Neural progenitor cell (in vitro differentiated cells): ENCODE measurements at regions not wholly inside any gene's neighbourhood (a gene's known extent, or its start where the extent isn't known, plus 50 kb on each side); places are given as distances from the start of the nearest gene placed in this dataset.

Experiments
- DNase-seq: peaks from one replicate; pipeline ENCODE4 v3.0.0-alpha.2; 2016; ENCODE audit warnings: low spot score
- H2AFZ ChIP-seq: fragments of 200-600 bp; sonication (generic); replicated peaks from 2 replicates; pipeline ENCODE4 v1.6.1; 2016; ENCODE audit warnings: antibody characterized with exemption
- H3F3A ChIP-seq: fragments of 200-600 bp; sonication (generic); 2 replicates; pipeline ENCODE4 v1.6.1; 2016; ENCODE audit warnings: antibody characterized with exemption, low read depth
- H3K27ac ChIP-seq: fragments of 200-600 bp; sonication (generic); 2 replicates; pipeline ENCODE4 v1.5.1; 2016; ENCODE audit warnings: mild to moderate bottlenecking
- H3K27me3 ChIP-seq: fragments of 200-600 bp; sonication (generic); 2 replicates; pipeline ENCODE4 v1.6.1; 2016; ENCODE audit warnings: mild to moderate bottlenecking, moderate library complexity
- H3K36me3 ChIP-seq: fragments of 200-600 bp; sonication (generic); 2 replicates; pipeline ENCODE4 v1.5.1; 2016
- H3K4me1 ChIP-seq: fragments of 200-600 bp; sonication (generic); 2 replicates; pipeline ENCODE4 v1.6.1; 2016; ENCODE audit warnings: mixed run types
- H3K4me2 ChIP-seq: fragments of 200-600 bp; sonication (generic); 2 replicates; pipeline ENCODE4 v1.6.1; 2016
- H3K4me3 ChIP-seq: fragments of 200-600 bp; sonication (generic); 2 replicates; pipeline ENCODE4 v1.5.1; 2016
- H3K79me2 ChIP-seq: fragments of 200-600 bp; sonication (generic); 2 replicates; pipeline ENCODE4 v1.6.1; 2016; ENCODE audit warnings: low read depth
- H3K9ac ChIP-seq: fragments of 200-600 bp; sonication (generic); 2 replicates; pipeline ENCODE4 v1.6.1; 2016
- H3K9me3 ChIP-seq: fragments of 200-600 bp; sonication (generic); 2 replicates; pipeline ENCODE4 v1.5.1; 2016; ENCODE audit warnings: low read depth
- H4K20me1 ChIP-seq: fragments of 200-600 bp; sonication (generic); 2 replicates; pipeline ENCODE4 v1.6.1; 2016; ENCODE audit warnings: low read depth
- H3K27ac Mint-ChIP-seq: 3 replicates; pipeline ENCODE4 v1.8.0; 2021; ENCODE audit warnings: mixed read lengths
- H3K27me3 Mint-ChIP-seq: 2 replicates; pipeline ENCODE4 v1.8.0; 2022; ENCODE audit warnings: low read depth, mild to moderate bottlenecking, inconsistent platforms, moderate library complexity, mixed read lengths; ENCODE audit not compliant: insufficient read depth
- H3K36me3 Mint-ChIP-seq: 3 replicates; pipeline ENCODE4 v1.8.0; 2021; ENCODE audit warnings: mixed read lengths
- H3K4me1 Mint-ChIP-seq: 3 replicates; pipeline ENCODE4 v1.8.0; 2021; ENCODE audit warnings: mixed read lengths
- H3K4me3 Mint-ChIP-seq: 3 replicates; pipeline ENCODE4 v1.8.0; 2021; ENCODE audit warnings: mild to moderate bottlenecking, moderate library complexity, mixed read lengths
- H3K9me3 Mint-ChIP-seq: 3 replicates; pipeline ENCODE4 v1.8.0; 2020; ENCODE audit warnings: mixed read lengths
- EZH2 ChIP-seq: fragments of 200-600 bp; sonication (generic); IDR thresholded peaks from 2 replicates; pipeline ENCODE4 v1.6.1; 2017; ENCODE audit warnings: antibody characterized with exemption, mild to moderate bottlenecking, moderate library complexity
- EZH2phosphoT487 ChIP-seq: fragments of 200-600 bp; sonication (generic); IDR thresholded peaks from 2 replicates; pipeline ENCODE4 v1.6.1; 2017; ENCODE audit warnings: antibody characterized with exemption
- TF ChIP-seq, protein P1 (sequence below): fragments of 200-600 bp; sonication (generic); IDR thresholded peaks from 2 replicates; pipeline ENCODE4 v1.5.1; 2017; ENCODE audit warnings: antibody characterized with exemption, mild to moderate bottlenecking

DNA sequence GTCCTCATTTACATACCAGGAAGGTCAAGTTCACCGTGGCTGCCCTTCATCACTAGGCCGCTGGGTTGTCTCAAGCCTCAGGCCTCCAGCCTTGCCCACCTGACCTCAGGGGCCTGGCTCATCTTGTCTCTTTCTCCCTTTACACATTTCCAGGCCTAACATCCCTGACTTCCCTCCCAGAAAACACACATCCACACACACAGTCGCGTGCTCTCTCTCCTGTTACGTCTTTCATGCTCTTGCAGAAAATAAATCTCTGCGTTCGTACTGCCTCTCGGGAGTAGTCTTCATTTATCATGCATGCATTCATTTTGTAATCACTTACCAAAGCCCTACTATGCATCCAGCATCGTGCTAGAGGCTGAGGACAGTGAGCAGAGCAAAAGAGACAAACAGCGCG is 220.0 kb upstream of the PWP1 start:
- peaks cover 8% of the 10 kb centered on the region for H3F3A ChIP-seq
- peaks cover 3% of the 10 kb centered on the region for H3K27me3 Mint-ChIP-seq

DNA sequence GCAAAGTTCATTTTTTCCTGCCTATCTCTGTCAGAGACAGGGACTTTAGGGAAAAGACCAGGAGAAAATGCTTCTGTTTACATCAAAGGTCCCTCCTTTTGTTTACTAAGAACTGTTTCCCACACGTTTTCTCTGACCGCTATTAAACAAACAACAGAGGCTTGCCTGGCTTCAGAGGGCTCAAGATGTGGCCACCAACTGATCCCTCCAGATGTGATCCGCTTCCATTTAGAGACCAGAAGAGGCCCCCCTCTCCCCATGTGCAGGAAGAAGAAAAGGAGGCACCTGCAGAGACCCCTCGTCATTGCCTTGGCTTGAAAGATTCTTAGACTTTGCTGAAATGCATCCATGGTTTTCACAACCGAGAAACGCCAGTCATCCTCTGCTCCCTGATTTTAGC is 217.9 kb upstream of the PWP1 start:
- Histone ChIP-seq H3K4me2 (peak overlapping the region; percentile 56), H3K79me2 (no peaks in the 10 kb centered on the region), H3K4me3 (peak overlapping the region; percentile 10), H3F3A (peaks cover 8% of the 10 kb centered on the region), H3K9me3 (no peaks in the 10 kb centered on the region), H3K9ac (no peak overlapping the region), H2AFZ (peak overlapping the region; percentile 63), H3K27me3 (no peaks in the 10 kb centered on the region), H3K27ac (peak overlapping the region; percentile 63), H3K4me1 (peaks cover 26% of the 10 kb centered on the region), H3K36me3 (no peaks in the 10 kb centered on the region), H4K20me1 (peaks cover 15% of the 10 kb centered on the region)
- peak; percentile 58 for DNase-seq
- no peaks in the 10 kb centered on the region for H3K9me3 Mint-ChIP-seq
- H3K4me1 Mint-ChIP-seq: peaks cover 33% of the 10 kb centered on the region
- TF ChIP-seq, protein P1, sequence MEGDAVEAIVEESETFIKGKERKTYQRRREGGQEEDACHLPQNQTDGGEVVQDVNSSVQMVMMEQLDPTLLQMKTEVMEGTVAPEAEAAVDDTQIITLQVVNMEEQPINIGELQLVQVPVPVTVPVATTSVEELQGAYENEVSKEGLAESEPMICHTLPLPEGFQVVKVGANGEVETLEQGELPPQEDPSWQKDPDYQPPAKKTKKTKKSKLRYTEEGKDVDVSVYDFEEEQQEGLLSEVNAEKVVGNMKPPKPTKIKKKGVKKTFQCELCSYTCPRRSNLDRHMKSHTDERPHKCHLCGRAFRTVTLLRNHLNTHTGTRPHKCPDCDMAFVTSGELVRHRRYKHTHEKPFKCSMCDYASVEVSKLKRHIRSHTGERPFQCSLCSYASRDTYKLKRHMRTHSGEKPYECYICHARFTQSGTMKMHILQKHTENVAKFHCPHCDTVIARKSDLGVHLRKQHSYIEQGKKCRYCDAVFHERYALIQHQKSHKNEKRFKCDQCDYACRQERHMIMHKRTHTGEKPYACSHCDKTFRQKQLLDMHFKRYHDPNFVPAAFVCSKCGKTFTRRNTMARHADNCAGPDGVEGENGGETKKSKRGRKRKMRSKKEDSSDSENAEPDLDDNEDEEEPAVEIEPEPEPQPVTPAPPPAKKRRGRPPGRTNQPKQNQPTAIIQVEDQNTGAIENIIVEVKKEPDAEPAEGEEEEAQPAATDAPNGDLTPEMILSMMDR: peak; percentile 27
- no peak for TF ChIP-seq EZH2phosphoT487
- no peak overlapping the region for H3K27ac Mint-ChIP-seq
- H3K36me3 Mint-ChIP-seq: no peaks in the 10 kb centered on the region
- peaks cover 4% of the 10 kb centered on the region for H3K27me3 Mint-ChIP-seq
- H3K4me3 Mint-ChIP-seq: peak overlapping the region; percentile 44

More for the DNA sequence above, 220.0 kb upstream of the PWP1 start:
- Histone ChIP-seq H3K27ac (no peak overlapping the region), H3K36me3 (no peaks in the 10 kb centered on the region), H3K9me3 (no peaks in the 10 kb centered on the region), H3K4me3 (no peak overlapping the region), H2AFZ (no peak overlapping the region), H3K4me1 (peaks cover 21% of the 10 kb centered on the region), H3K9ac (no peak overlapping the region), H3K4me2 (no peak overlapping the region), H3K79me2 (no peaks in the 10 kb centered on the region), H3K27me3 (no peaks in the 10 kb centered on the region), H4K20me1 (peaks cover 15% of the 10 kb centered on the region)
- H3K4me3 Mint-ChIP-seq: no peak overlapping the region
- TF ChIP-seq, protein P1: no peak
- TF ChIP-seq EZH2phosphoT487: no peak
- TF ChIP-seq EZH2: no peak
- H3K9me3 Mint-ChIP-seq: no peaks in the 10 kb centered on the region
- H3K27ac Mint-ChIP-seq: no peak overlapping the region
- peaks cover 31% of the 10 kb centered on the region for H3K4me1 Mint-ChIP-seq
- H3K36me3 Mint-ChIP-seq: no peaks in the 10 kb centered on the region
- DNase-seq: no peak

DNA sequence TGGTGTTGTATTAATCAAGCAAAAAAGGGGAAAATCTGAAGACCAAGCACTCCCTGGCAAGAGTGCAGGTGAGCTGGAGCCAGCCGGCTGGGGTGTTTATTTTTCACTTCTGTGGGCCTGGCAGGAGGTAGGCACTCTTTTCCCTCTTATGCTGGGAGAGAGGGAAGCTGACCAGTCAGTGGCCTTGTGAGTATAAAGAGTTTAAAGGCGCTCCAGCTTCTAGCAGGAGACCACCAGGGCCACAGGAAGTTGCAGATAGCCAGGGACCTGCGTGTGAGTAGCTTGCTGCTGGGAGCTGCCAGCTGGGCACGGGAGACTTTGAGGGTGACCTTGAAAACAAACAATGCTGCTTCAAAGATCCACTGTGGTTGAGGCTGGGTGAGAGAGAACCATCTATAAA is 217.4 kb upstream of the PWP1 start:
- peak overlapping the region; percentile 63 for H2AFZ ChIP-seq
- H3K36me3 Mint-ChIP-seq: no peaks in the 10 kb centered on the region
- peak overlapping the region; percentile 10 for H3K4me3 ChIP-seq
- H3K36me3 ChIP-seq: no peaks in the 10 kb centered on the region
- DNase-seq: no peak
- H3F3A ChIP-seq: peaks cover 8% of the 10 kb centered on the region
- no peak overlapping the region for H3K4me3 Mint-ChIP-seq
- H3K4me1 Mint-ChIP-seq: peaks cover 33% of the 10 kb centered on the region
- H3K9me3 Mint-ChIP-seq: no peaks in the 10 kb centered on the region
- no peak overlapping the region for H3K9ac ChIP-seq
- peaks cover 4% of the 10 kb centered on the region for H3K27me3 Mint-ChIP-seq
- no peak overlapping the region for H3K27ac Mint-ChIP-seq
- H3K27me3 ChIP-seq: no peaks in the 10 kb centered on the region
- peak overlapping the region; percentile 56 for H3K4me2 ChIP-seq
- TF ChIP-seq, protein P1: no peak
- TF ChIP-seq EZH2phosphoT487 (no peak), EZH2 (no peak)
- H3K79me2 ChIP-seq: no peaks in the 10 kb centered on the region
- H3K27ac ChIP-seq: peak overlapping the region; percentile 63
- H3K9me3 ChIP-seq: no peaks in the 10 kb centered on the region
- H4K20me1 ChIP-seq: peaks cover 15% of the 10 kb centered on the region
- peaks cover 26% of the 10 kb centered on the region for H3K4me1 ChIP-seq
